GM21528 (cell line): ENCODE measurements at regions not wholly inside any gene's neighbourhood (a gene's known extent, or its start where the extent isn't known, plus 50 kb on each side); places are given as distances from the start of the nearest gene placed in this dataset.

Source experiments
- ATAC-seq: cut with Tn5 transposase; IDR thresholded peaks from one replicate; pipeline ENCODE4 v1.9.1; 2021; ENCODE audit warnings: mild to moderate bottlenecking, moderate library complexity; ENCODE audit not compliant: unreplicated experiment, low FRiP score

- ATAC-seq = no peak
Measured at GRCh38 chr21:36626791-36627190, 72.1 kb upstream of the SIM2 start.

- ATAC-seq = no peak
Measured at GRCh38 chr21:36627242-36627641, 71.7 kb upstream of the SIM2 start.

GRCh38 chr21:36628106-36628505 is 70.8 kb upstream of the SIM2 start:
- ATAC-seq = no peak

GRCh38 chr21:36628761-36629460 is 70.0 kb upstream of the SIM2 start:
- ATAC-seq = no peak

GRCh38 chr21:36630485-36631206 is 68.3 kb upstream of the SIM2 start:
- no peak for ATAC-seq

GRCh38 chr21:36636016-36636415 is 62.9 kb upstream of the SIM2 start:
- ATAC-seq = no peak

- ATAC-seq = no peak
Measured at GRCh38 chr21:36636439-36636838, 62.5 kb upstream of the SIM2 start.

GRCh38 chr21:36639769-36640168 is 59.1 kb upstream of the SIM2 start:
- ATAC-seq = no peak

- ATAC-seq = no peak
Measured at GRCh38 chr21:36640174-36640720, 58.7 kb upstream of the SIM2 start.

- no peak for ATAC-seq
Measured at GRCh38 chr21:36640721-36641244, 58.1 kb upstream of the SIM2 start.

- ATAC-seq = no peak
Measured at GRCh38 chr21:36641346-36641745, 57.6 kb upstream of the SIM2 start.

- ATAC-seq = no peak
Measured at GRCh38 chr21:36641886-36642285, 57.0 kb upstream of the SIM2 start.

GRCh38 chr21:36642777-36643176 is 56.1 kb upstream of the SIM2 start:
- no peak for ATAC-seq

- ATAC-seq = no peak
Measured at GRCh38 chr21:36643374-36644250, 55.3 kb upstream of the SIM2 start.

- ATAC-seq = no peak
Measured at GRCh38 chr21:36646011-36646410, 52.9 kb upstream of the SIM2 start.

- ATAC-seq = no peak
Measured at GRCh38 chr21:36646645-36647044, 52.3 kb upstream of the SIM2 start.

- no peak for ATAC-seq
Measured at GRCh38 chr21:36647279-36648093, 51.4 kb upstream of the SIM2 start.
